A673 (cell line): ENCODE measurements at regions not wholly inside any gene's neighbourhood (a gene's known extent, or its start where the extent isn't known, plus 50 kb on each side); places are given as distances from the start of the nearest gene placed in this dataset.

ENCODE experiments used
- BruUV-seq: library from RNA; stranded (reverse); fragments of 400-500 nt; replicated peaks from 2 replicates; lab custom pipeline; 2021; lab: Mats Ljungman, UMichigan
- CTCF ChIA-PET: fragments of 300-600 bp; sonication (Branson Sonifier 250); formaldehyde crosslinking; loops from one replicate; lab custom pipeline; 2022; ENCODE audit warnings: antibody characterized with exemption; lab: Charles Lee
- POLR2A ChIA-PET: fragments of 300-600 bp; sonication (Branson Sonifier 250); formaldehyde crosslinking; loops from one replicate; lab custom pipeline; 2022; ENCODE audit warnings: antibody characterized with exemption; ENCODE audit not compliant: low non-redundant PET; lab: Charles Lee
- DNase-seq: peaks from one replicate; pipeline ENCODE4 v3.0.0-alpha.2; 2015; ENCODE audit warnings: low spot score
- H3K27ac ChIP-seq: fragments of 200-600 bp; sonication (generic); 2 replicates; pipeline ENCODE4 v1.5.1; 2016; ENCODE audit warnings: mixed run types, low read depth, mild to moderate bottlenecking, mixed read lengths, antibody characterized with exemption, low read length; ENCODE audit not compliant: poor library complexity, severe bottlenecking
- H3K27me3 ChIP-seq: fragments of 200-600 bp; sonication (generic); replicated peaks from 2 replicates; pipeline ENCODE4 v1.6.1; 2017; ENCODE audit warnings: mixed run types, low read depth, mild to moderate bottlenecking, mixed read lengths, antibody characterized with exemption, low read length; ENCODE audit not compliant: insufficient read depth, poor library complexity
- H3K36me3 ChIP-seq: fragments of 200-600 bp; sonication (generic); 2 replicates; pipeline ENCODE4 v1.6.1; 2016; ENCODE audit warnings: mixed run types, mild to moderate bottlenecking, mixed read lengths, antibody characterized with exemption, low read length; ENCODE audit not compliant: insufficient read depth, poor library complexity, severe bottlenecking
- H3K4me1 ChIP-seq: fragments of 200-600 bp; sonication (generic); 2 replicates; pipeline ENCODE4 v1.6.1; 2017; ENCODE audit warnings: mixed run types, mild to moderate bottlenecking, mixed read lengths, antibody characterized with exemption, low read length; ENCODE audit not compliant: insufficient read depth, poor library complexity, severe bottlenecking
- H3K4me3 ChIP-seq: fragments of 200-600 bp; sonication (generic); 2 replicates; pipeline ENCODE4 v1.5.1; 2016; ENCODE audit warnings: low read depth, mixed run types, mild to moderate bottlenecking, mixed read lengths, low read length; ENCODE audit not compliant: poor library complexity, severe bottlenecking
- H3K9me3 ChIP-seq: fragments of 200-600 bp; sonication (generic); 2 replicates; pipeline ENCODE4 v1.6.1; 2016; ENCODE audit warnings: mixed run types, low read depth, mild to moderate bottlenecking, mixed read lengths, antibody characterized with exemption, low read length; ENCODE audit not compliant: poor library complexity, severe bottlenecking
- EZH2 ChIP-seq: fragments of 200-600 bp; sonication (generic); IDR thresholded peaks from 2 replicates; pipeline ENCODE4 v1.6.1; 2017; ENCODE audit warnings: borderline replicate concordance, low read depth, mild to moderate bottlenecking, mixed read lengths, antibody characterized with exemption, low read length; ENCODE audit not compliant: poor library complexity, severe bottlenecking
- intact Hi-C: fragments of 100-400 bp; cut with micrococcal nuclease; formaldehyde crosslinking; loops from one replicate; pipeline ENCODE4 v1.10.0; 2022; ENCODE audit not compliant: unreplicated experiment
- TF ChIP-seq, protein P1 (sequence below): fragments of 300-800, 200-600 bp; sonication (generic); conservative IDR thresholded peaks from 2 replicates; pipeline ENCODE4 v1.5.1; 2017; ENCODE audit warnings: low read depth, mild to moderate bottlenecking, antibody characterized with exemption, low read length, moderate library complexity, mixed read lengths

DNA sequence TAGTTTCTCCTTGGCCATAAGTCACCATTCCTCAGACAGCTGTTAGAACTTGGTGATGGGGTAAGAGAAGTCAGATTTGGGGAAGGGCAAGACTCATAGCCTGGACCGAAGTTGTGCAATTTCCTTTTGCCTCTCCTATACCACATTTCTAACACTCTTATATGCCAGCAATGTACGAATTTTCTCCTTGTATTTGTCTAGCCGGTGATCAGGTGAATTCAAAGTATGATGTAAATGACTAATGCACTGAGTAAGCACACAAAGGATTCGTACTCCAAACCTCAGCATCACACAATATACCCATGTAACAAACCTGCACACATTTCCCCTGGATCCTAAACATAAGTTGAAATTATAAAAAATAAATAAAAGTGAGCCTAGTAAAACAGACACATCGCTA is 1143.5 kb upstream of the CELF4 start:
- BruUV-seq, result no TSS peak
- Histone ChIP-seq H3K36me3 (no peaks in the 10 kb centered on the region), H3K4me3 (no peak overlapping the region), H3K27ac (no peak overlapping the region), H3K9me3 (no peaks in the 10 kb centered on the region), H3K27me3 (no peaks in the 10 kb centered on the region), H3K4me1 (no peaks in the 10 kb centered on the region)
- CTCF ChIA-PET, result no interaction called here
- DNase-seq, result no peak
- POLR2A ChIA-PET, result no interaction called here
- TF ChIP-seq, protein P1, sequence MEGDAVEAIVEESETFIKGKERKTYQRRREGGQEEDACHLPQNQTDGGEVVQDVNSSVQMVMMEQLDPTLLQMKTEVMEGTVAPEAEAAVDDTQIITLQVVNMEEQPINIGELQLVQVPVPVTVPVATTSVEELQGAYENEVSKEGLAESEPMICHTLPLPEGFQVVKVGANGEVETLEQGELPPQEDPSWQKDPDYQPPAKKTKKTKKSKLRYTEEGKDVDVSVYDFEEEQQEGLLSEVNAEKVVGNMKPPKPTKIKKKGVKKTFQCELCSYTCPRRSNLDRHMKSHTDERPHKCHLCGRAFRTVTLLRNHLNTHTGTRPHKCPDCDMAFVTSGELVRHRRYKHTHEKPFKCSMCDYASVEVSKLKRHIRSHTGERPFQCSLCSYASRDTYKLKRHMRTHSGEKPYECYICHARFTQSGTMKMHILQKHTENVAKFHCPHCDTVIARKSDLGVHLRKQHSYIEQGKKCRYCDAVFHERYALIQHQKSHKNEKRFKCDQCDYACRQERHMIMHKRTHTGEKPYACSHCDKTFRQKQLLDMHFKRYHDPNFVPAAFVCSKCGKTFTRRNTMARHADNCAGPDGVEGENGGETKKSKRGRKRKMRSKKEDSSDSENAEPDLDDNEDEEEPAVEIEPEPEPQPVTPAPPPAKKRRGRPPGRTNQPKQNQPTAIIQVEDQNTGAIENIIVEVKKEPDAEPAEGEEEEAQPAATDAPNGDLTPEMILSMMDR, result no peak
- no peak for TF ChIP-seq EZH2
- intact Hi-C loops, result no loop called here

DNA sequence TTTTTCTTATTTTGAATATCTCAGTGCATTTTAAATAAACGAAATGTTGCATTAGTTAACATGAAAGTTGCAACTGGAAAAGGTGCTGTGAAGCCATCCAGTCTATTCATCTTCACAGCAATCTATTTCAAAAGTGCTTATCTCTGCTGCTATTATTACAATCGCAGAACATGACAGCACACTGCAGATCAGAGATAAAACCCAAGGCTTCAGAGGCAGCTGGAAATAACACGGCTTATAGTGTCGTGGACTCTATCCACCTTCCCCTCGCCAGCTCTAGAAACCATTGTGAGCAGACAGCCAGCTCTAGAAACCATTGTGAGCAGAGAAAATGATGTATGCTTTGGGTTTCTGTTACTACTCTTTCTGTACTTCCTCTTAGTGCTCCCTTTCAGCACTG is 1140.8 kb upstream of the CELF4 start:
- intact Hi-C loops, result no loop called here

DNA sequence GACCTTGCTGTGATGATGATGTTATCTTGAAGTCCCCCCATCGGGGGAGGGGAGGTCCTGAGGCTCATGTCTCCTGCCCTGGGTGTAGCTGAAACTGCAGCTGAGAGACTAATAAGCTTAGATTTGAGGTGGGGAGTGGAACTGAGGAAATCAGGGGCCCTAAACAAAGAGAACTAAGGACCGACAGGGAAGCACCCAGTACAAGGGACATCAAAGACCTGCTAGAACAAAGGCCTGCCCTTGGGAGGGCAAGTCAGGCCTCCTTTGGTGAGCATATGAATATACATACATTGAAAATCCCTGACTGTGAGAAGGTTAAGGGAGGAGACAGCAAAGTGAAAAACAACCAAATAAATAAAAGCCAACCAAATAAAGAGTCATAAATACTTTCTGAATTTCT is 1132.5 kb upstream of the CELF4 start:
- Histone ChIP-seq H3K27ac (no peak overlapping the region), H3K36me3 (no peaks in the 10 kb centered on the region), H3K27me3 (no peaks in the 10 kb centered on the region), H3K4me1 (no peaks in the 10 kb centered on the region), H3K9me3 (no peaks in the 10 kb centered on the region), H3K4me3 (no peak overlapping the region)
- TF ChIP-seq, protein P1, result no peak
- no peak for TF ChIP-seq EZH2
- CTCF ChIA-PET, result no interaction called here
- no TSS peak for BruUV-seq
- POLR2A ChIA-PET, result no interaction called here
- no peak for DNase-seq
- intact Hi-C loops, result no loop called here

More for the DNA sequence above, 1140.8 kb upstream of the CELF4 start:
- ChIA-PET POLR2A (no interaction called here), CTCF (no interaction called here)
- DNase-seq, result no peak
- TF ChIP-seq, protein P1, result no peak
- TF ChIP-seq EZH2, result no peak
- no TSS peak for BruUV-seq
- H3K4me1 ChIP-seq, result no peaks in the 10 kb centered on the region
- H3K9me3 ChIP-seq, result no peaks in the 10 kb centered on the region
- H3K4me3 ChIP-seq, result no peak overlapping the region
- no peaks in the 10 kb centered on the region for H3K27me3 ChIP-seq
- H3K36me3 ChIP-seq, result no peaks in the 10 kb centered on the region
- H3K27ac ChIP-seq, result no peak overlapping the region
